H1 (cell line): ENCODE measurements at regions not wholly inside any gene's neighbourhood (a gene's known extent, or its start where the extent isn't known, plus 50 kb on each side); places are given as distances from the start of the nearest gene placed in this dataset.

Experiments used
- CTCF ChIA-PET: fragments of 300-600 bp; sonication (Branson Sonifier 250); formaldehyde crosslinking; loops from one replicate; lab custom pipeline; 2021; ENCODE audit not compliant: partially characterized antibody; lab: Charles Lee
- POLR2A ChIA-PET: fragments of 300-600 bp; sonication (Branson Sonifier 250); formaldehyde crosslinking; loops from one replicate; lab custom pipeline; 2021; ENCODE audit warnings: inconsistent platforms; ENCODE audit not compliant: partially characterized antibody; lab: Charles Lee
- DNase-seq, 2 experiments: peaks; one replicate each; pipeline versions ENCODE4 v3.0.0 to v3.0.0-alpha.2; 2010 to 2022; ENCODE audit warnings: low spot score in 2 of 2, low read depth in 1 of 2, mixed read lengths in 1 of 2
- FAIRE-seq: peaks from 2 replicates; lab custom pipeline; 2011; peaks lifted over from hg19 to GRCh38; lab: Jason Lieb, UNC
- H2AFZ ChIP-seq: 2 replicates; pipeline ENCODE4 v1.8.1; 2012; ENCODE audit warnings: low read length, inconsistent platforms
- H2AK5ac ChIP-seq: 2 replicates; pipeline ENCODE4 v1.6.1; 2013; ENCODE audit warnings: low read depth, low read length
- H2BK120ac ChIP-seq: replicated peaks from 2 replicates; pipeline ENCODE3; 2013; ENCODE audit warnings: low read depth, low read length, inconsistent platforms
- H2BK12ac ChIP-seq: 2 replicates; pipeline ENCODE4 v1.6.1; 2013; ENCODE audit warnings: low read depth, low read length
- H2BK15ac ChIP-seq: 2 replicates; pipeline ENCODE4 v1.6.1; 2013; ENCODE audit warnings: low read length
- H2BK20ac ChIP-seq: 2 replicates; pipeline ENCODE4 v1.6.1; 2013; ENCODE audit warnings: low read length
- H2BK5ac ChIP-seq: 2 replicates; pipeline ENCODE4 v1.6.1; 2013; ENCODE audit warnings: low read depth, low read length
- H3K14ac ChIP-seq: 2 replicates; pipeline ENCODE4 v1.6.1; 2013; ENCODE audit warnings: inconsistent platforms; ENCODE audit not compliant: insufficient read length
- H3K18ac ChIP-seq: 2 replicates; pipeline ENCODE4 v1.6.1; 2013; ENCODE audit warnings: low read length; ENCODE audit errors: extremely low read depth
- H3K23ac ChIP-seq: 2 replicates; pipeline ENCODE4 v1.6.1; 2013; ENCODE audit warnings: inconsistent platforms; ENCODE audit not compliant: insufficient read length
- H3K23me2 ChIP-seq: 2 replicates; pipeline ENCODE4 v1.6.1; 2013; ENCODE audit warnings: low read depth, low read length
- H3K27ac ChIP-seq: 2 replicates; pipeline ENCODE4 v1.6.1; 2011; ENCODE audit warnings: low read depth, low read length, inconsistent platforms
- H3K27me3 ChIP-seq, 4 experiments: replicated peaks in 1 of 4; 1 replicate in 1 of 4; 2 replicates in 3 of 4; pipeline versions ENCODE4 v1.6.1 to v1.8.1; 2011 to 2013; ENCODE audit warnings: low read length in 3 of 4, mild to moderate bottlenecking in 3 of 4, inconsistent platforms in 2 of 4, mixed read lengths in 2 of 4, moderate library complexity in 1 of 4; ENCODE audit not compliant: control insufficient read depth in 3 of 4, insufficient read depth in 3 of 4; ENCODE audit errors: extremely low read depth in 1 of 4
- H3K36me3 ChIP-seq, 4 experiments: 2 replicates each; pipeline versions ENCODE4 v1.6.1 to v1.8.1; 2011 to 2013; ENCODE audit warnings: mild to moderate bottlenecking in 4 of 4, low read length in 3 of 4, moderate library complexity in 2 of 4, control low read depth in 1 of 4, inconsistent platforms in 1 of 4; ENCODE audit not compliant: insufficient read depth in 4 of 4, control insufficient read depth in 2 of 4
- H3K4ac ChIP-seq: replicated peaks from 2 replicates; pipeline ENCODE3; 2013; ENCODE audit warnings: low read length, low read depth, mixed read lengths, inconsistent platforms; ENCODE audit not compliant: insufficient read length
- H3K4me1 ChIP-seq, 4 experiments: replicated peaks in 1 of 4; 1 replicate in 1 of 4; 2 replicates in 3 of 4; pipeline versions ENCODE4 v1.6.1 to v1.8.1; 2011 to 2013; ENCODE audit warnings: low read length in 3 of 4, inconsistent platforms in 2 of 4, mixed read lengths in 1 of 4; ENCODE audit not compliant: insufficient read depth in 4 of 4, control insufficient read depth in 3 of 4
- H3K4me2 ChIP-seq, 2 experiments: 2 replicates each; pipeline versions ENCODE4 v1.6.1 to v1.8.1; 2011 to 2013; ENCODE audit warnings: low read depth in 2 of 2, low read length in 2 of 2, control low read depth in 1 of 2, inconsistent platforms in 1 of 2, mild to moderate bottlenecking in 1 of 2; ENCODE audit not compliant: insufficient read depth in 1 of 2
- H3K4me3 ChIP-seq, 4 experiments: fragments of 200-600, 300-600 bp in 1 of 4; sonication (generic), shearing (Covaris generic), sonication (Bioruptor Twin) in 1 of 4; 2 replicates each; pipeline versions ENCODE4 v1.5.1 to v1.8.1; 2011 to 2016; ENCODE audit warnings: low read length in 4 of 4, low read depth in 3 of 4, control low read depth in 2 of 4, inconsistent platforms in 2 of 4, mild to moderate bottlenecking in 2 of 4, mixed read lengths in 1 of 4, moderate library complexity in 1 of 4; ENCODE audit not compliant: insufficient read depth in 2 of 4; ENCODE audit errors: extremely low read depth in 1 of 4
- H3K56ac ChIP-seq: replicated peaks from 2 replicates; pipeline ENCODE3; 2013; ENCODE audit warnings: low read depth, mild to moderate bottlenecking, mixed read lengths, low read length, inconsistent platforms; ENCODE audit not compliant: insufficient read length
- H3K79me1 ChIP-seq: 2 replicates; pipeline ENCODE4 v1.6.1; 2013; ENCODE audit warnings: low read depth, low read length, control low read depth
- H3K79me2 ChIP-seq, 2 experiments: 2 replicates each; pipeline versions ENCODE4 v1.6.1 to v1.8.1; 2012 to 2013; ENCODE audit warnings: low read length in 2 of 2, mild to moderate bottlenecking in 2 of 2, inconsistent platforms in 1 of 2; ENCODE audit not compliant: insufficient read depth in 2 of 2, control insufficient read depth in 1 of 2
- H3K9ac ChIP-seq, 4 experiments: replicated peaks in 1 of 4; 1 replicate in 1 of 4; 2 replicates in 3 of 4; pipeline versions ENCODE4 v1.6.1 to v1.8.1; 2011 to 2013; ENCODE audit warnings: low read depth in 3 of 4, low read length in 3 of 4, control low read depth in 2 of 4, mild to moderate bottlenecking in 2 of 4, moderate library complexity in 2 of 4, inconsistent platforms in 1 of 4; ENCODE audit errors: extremely low read depth in 1 of 4
- H3K9me3 ChIP-seq, 2 experiments: 2 replicates each; pipeline versions ENCODE4 v1.6.1 to v1.8.1; 2012 to 2013; ENCODE audit warnings: mild to moderate bottlenecking in 2 of 2, moderate library complexity in 2 of 2, control low read depth in 1 of 2, inconsistent platforms in 1 of 2, low read depth in 1 of 2, low read length in 1 of 2, mixed read lengths in 1 of 2; ENCODE audit not compliant: insufficient read depth in 2 of 2
- H4K20me1 ChIP-seq, 2 experiments: replicated peaks in 1 of 2; 2 replicates each; pipeline versions ENCODE3 to v1.8.1; 2011 to 2013; ENCODE audit warnings: inconsistent platforms in 2 of 2, low read length in 2 of 2, mild to moderate bottlenecking in 1 of 2; ENCODE audit not compliant: insufficient read depth in 2 of 2, control insufficient read depth in 1 of 2
- H4K5ac ChIP-seq: 2 replicates; pipeline ENCODE4 v1.6.1; 2013; ENCODE audit warnings: low read length, low read depth, mixed read lengths, inconsistent platforms; ENCODE audit not compliant: insufficient read length
- H4K8ac ChIP-seq: 2 replicates; pipeline ENCODE4 v1.8.0; 2013; ENCODE audit warnings: mild to moderate bottlenecking, moderate library complexity, low read length, inconsistent platforms; ENCODE audit not compliant: insufficient read depth; ENCODE audit errors: extremely low read depth
- H4K91ac ChIP-seq: replicated peaks from 2 replicates; pipeline ENCODE3; 2013; ENCODE audit warnings: low read length, mixed read lengths, inconsistent platforms; ENCODE audit not compliant: insufficient read length
- CHD7 ChIP-seq: fragments of 300-600 bp; sonication (generic); IDR thresholded peaks from 2 replicates; pipeline ENCODE4 v1.7.1; 2012; ENCODE audit warnings: low read length, moderate library complexity, mild to moderate bottlenecking, inconsistent platforms; ENCODE audit not compliant: insufficient replicate concordance
- WGBS, 2 experiments: shearing (Covaris generic) in 1 of 2; methylation state at CpG; one replicate each; pipeline versions ENCODE4 v1.1.6 to v1.1.7; 2013 to 2015; ENCODE audit warnings: low lambda C conversion rate in 2 of 2, mixed read lengths in 2 of 2, inconsistent platforms in 1 of 2, low coverage in 1 of 2, missing lambda C conversion rate in 1 of 2; ENCODE audit not compliant: insufficient replicate concordance in 2 of 2, insufficient coverage in 1 of 2, insufficient read length in 1 of 2; ENCODE audit errors: extremely low coverage in 1 of 2, missing lambda C conversion rate in 1 of 2; 5-methylcytosine and 5-hydroxymethylcytosine counted together

DNA sequence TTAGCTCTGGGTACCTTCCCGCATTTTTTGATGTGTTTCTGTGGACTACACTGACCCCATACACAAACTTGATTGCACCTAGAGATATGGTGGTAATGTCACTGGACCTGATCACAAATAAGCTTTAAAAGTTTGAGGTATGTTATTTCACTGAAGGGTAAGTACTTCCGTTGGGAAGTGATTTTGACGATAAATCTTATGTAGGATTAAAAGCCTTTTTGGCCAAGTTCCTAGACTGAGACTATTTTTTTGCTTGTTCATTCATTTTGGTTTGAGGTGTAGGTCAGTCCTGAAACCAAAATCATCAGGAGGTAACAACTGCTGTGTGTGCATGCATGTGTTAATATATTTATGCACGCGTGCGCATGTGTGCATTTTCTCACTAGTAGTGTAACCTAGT is 336.3 kb downstream of the TFAP2A start:
- Histone ChIP-seq H4K5ac (no peak overlapping the region), H3K27ac (no peak overlapping the region), H4K20me1 (no peaks in the 10 kb centered on the region), H3K9ac (no peak overlapping the region), H3K23ac (no peak overlapping the region), H2BK5ac (no peak overlapping the region), H4K91ac (no peak overlapping the region), H2AFZ (no peak overlapping the region), H3K18ac (no peak overlapping the region), H3K4me3 (no peak overlapping the region), H2BK15ac (no peak overlapping the region), H2BK12ac (no peak overlapping the region), H3K4me2 (no peak overlapping the region), H3K36me3 (no peaks in the 10 kb centered on the region), H3K79me1 (no peaks in the 10 kb centered on the region), H2BK20ac (no peak overlapping the region), H3K79me2 (no peaks in the 10 kb centered on the region), H4K8ac (no peak overlapping the region), H2AK5ac (no peak overlapping the region), H3K14ac (no peak overlapping the region), H3K4ac (no peak overlapping the region), H3K4me1 (no peaks in the 10 kb centered on the region), H3K56ac (no peak overlapping the region), H2BK120ac (no peak overlapping the region), H3K9me3 (peaks cover 0 to 10% of the 10 kb centered on the region in 2 experiments; a peak in 1 of 4 replicates), H3K23me2 (no peaks in the 10 kb centered on the region), H3K27me3 (no peaks in the 10 kb centered on the region)
- WGBS, 2 experiments = 96% methylated on average over 6 of the region's 6 CpGs; no CpG with 5 or more reads in 1 of the 2 experiments
- DNase-seq = no peak
- ChIA-PET CTCF (interaction anchor here (0.6 kb wide), 1 partner anchor 45 kb away, joined by 3 read pairs; no protein-coding TSS in a partner anchor), POLR2A (no interaction called here)
- FAIRE-seq = no peak
- TF ChIP-seq CHD7 = no peak
